ENCODE measurements at regions not wholly inside any gene's neighbourhood (a gene's known extent, or its start where the extent isn't known, plus 50 kb on each side); places are given as distances from the start of the nearest gene placed in this dataset.

GRCh38 chr4:18390655-18391353 is 369.2 kb upstream of the LCORL start:
- no peaks in the 10 kb centered on the region for H4K20me1 ChIP-seq (ENCODE audit: insufficient read depth)
- no peak overlapping the region for H3K27ac ChIP-seq (ENCODE audit: low read depth in 2 of 2, low read length in 1 of 2)
- no peaks in the 10 kb centered on the region for H3K4me1 ChIP-seq (ENCODE audit: control insufficient read depth in 1 of 2, insufficient read depth in 2 of 2, low read depth in 1 of 2, low read length in 1 of 2)
- no peaks in the 10 kb centered on the region for H3K36me3 ChIP-seq (replicated peaks in 1 of 2; ENCODE audit: control insufficient read depth in 1 of 2, insufficient read depth in 2 of 2, low read length in 1 of 2)
- H3K4me2 ChIP-seq: no peak overlapping the region
- H3K9me2 ChIP-seq: no peaks in the 10 kb centered on the region
- no peaks in the 10 kb centered on the region; the same call in 1 of the 2 replicates for H3K9me3 ChIP-seq
- H3K4me3 ChIP-seq (ENCODE audit: low read depth in 2 of 2, low read length in 1 of 2): no peak overlapping the region
- ChIA-PET POLR2A (no interaction called here), CTCF (no interaction called here)
- no peaks in the 10 kb centered on the region for H3F3A ChIP-seq (replicated peaks; ENCODE audit: insufficient read depth)
- no peaks in the 10 kb centered on the region for H3K27me3 ChIP-seq (ENCODE audit: insufficient read depth)
- 23% methylated on average over 4 of the region's 4 CpGs for WGBS (ENCODE audit: low lambda C conversion rate)
- DNase-seq: no peak
- H3K79me2 ChIP-seq (ENCODE audit: insufficient read depth): no peaks in the 10 kb centered on the region
- H2AFZ ChIP-seq (ENCODE audit: low read depth): no peak overlapping the region
- no peak overlapping the region for H3K9ac ChIP-seq
- TF ChIP-seq GATA2 (CRISPR knock-in tag; IDR thresholded peaks at IDR 0.05): no peak
- TF ChIP-seq TCF12 (IDR thresholded peaks at IDR 0.05): no peak
- no peak for TF ChIP-seq POLR2AphosphoS5 (IDR thresholded peaks at IDR 0.05; ENCODE audit: low read depth, low read length)
- no peak for TF ChIP-seq TAF1 (IDR thresholded peaks at IDR 0.05; ENCODE audit: borderline replicate concordance, low read depth, low read length)
- TF ChIP-seq NFIC (IDR thresholded peaks at IDR 0.05; ENCODE audit: borderline replicate concordance): no peak
- TF ChIP-seq FOXM1 (IDR thresholded peaks at IDR 0.05; ENCODE audit: low read depth): no peak
- no peak for TF ChIP-seq YY1 (IDR thresholded peaks at IDR 0.05; ENCODE audit: low read depth)
- TF ChIP-seq JUND (IDR thresholded peaks at IDR 0.05): no peak
- no peak for TF ChIP-seq FOXJ3 (CRISPR knock-in tag; IDR thresholded peaks at IDR 0.05)
- TF ChIP-seq EP300 (IDR thresholded peaks at IDR 0.05; ENCODE audit: borderline replicate concordance in 1 of 2, low read depth in 1 of 2, low read length in 1 of 2): no peak
- TF ChIP-seq RCOR1 (IDR thresholded peaks at IDR 0.05; ENCODE audit: low read length): no peak
- TF ChIP-seq RAD21 (IDR thresholded peaks at IDR 0.05; ENCODE audit: low read length): no peak
- no peak for TF ChIP-seq GABPA (IDR thresholded peaks at IDR 0.05; ENCODE audit: low read depth)
- TF ChIP-seq ELF1 (IDR thresholded peaks at IDR 0.05): no peak
- no peak for TF ChIP-seq USF1 (IDR thresholded peaks at IDR 0.05; ENCODE audit: borderline replicate concordance, low read depth)
- TF ChIP-seq CHD2 (IDR thresholded peaks at IDR 0.05; ENCODE audit: low read length, partially characterized antibody): no peak
- TF ChIP-seq FOSL2 (IDR thresholded peaks at IDR 0.05; ENCODE audit: borderline replicate concordance, low read depth): no peak
- no peak for TF ChIP-seq MAX (IDR thresholded peaks at IDR 0.05; ENCODE audit: low read depth)
- TF ChIP-seq RFX5 (IDR thresholded peaks at IDR 0.05; ENCODE audit: low read length): no peak
- TF ChIP-seq RXRA (IDR thresholded peaks at IDR 0.05; ENCODE audit: borderline replicate concordance, low read depth): no peak

- Histone ChIP-seq H3K9me3 (no peaks in the 10 kb centered on the region; the same call in 1 of the 2 replicates), H3K9me2 (no peaks in the 10 kb centered on the region), H3K9ac (no peak overlapping the region), H3K36me3 (replicated peaks in 1 of 2; ENCODE audit: control insufficient read depth in 1 of 2, insufficient read depth in 2 of 2, low read length in 1 of 2) (no peaks in the 10 kb centered on the region), H3K79me2 (ENCODE audit: insufficient read depth) (no peaks in the 10 kb centered on the region), H3K27ac (ENCODE audit: low read depth in 2 of 2, low read length in 1 of 2) (no peak overlapping the region), H3K27me3 (ENCODE audit: insufficient read depth) (no peaks in the 10 kb centered on the region), H3K4me2 (no peak overlapping the region), H3F3A (replicated peaks; ENCODE audit: insufficient read depth) (no peaks in the 10 kb centered on the region), H3K4me1 (ENCODE audit: control insufficient read depth in 1 of 2, insufficient read depth in 2 of 2, low read depth in 1 of 2, low read length in 1 of 2) (no peaks in the 10 kb centered on the region), H2AFZ (ENCODE audit: low read depth) (no peak overlapping the region), H3K4me3 (ENCODE audit: low read depth in 2 of 2, low read length in 1 of 2) (no peak overlapping the region), H4K20me1 (ENCODE audit: insufficient read depth) (no peaks in the 10 kb centered on the region)
- WGBS (ENCODE audit: low lambda C conversion rate): 4% methylated on average over 2 of the region's 2 CpGs
- CTCF ChIA-PET: interaction anchor here (1.0 kb wide), 1 partner anchor 9 kb away, joined by 3 read pairs; no protein-coding TSS in a partner anchor
- DNase-seq: no peak
- TF ChIP-seq IRF3 (IDR thresholded peaks at IDR 0.05; ENCODE audit: low read depth, low read length) (no peak), POLR2AphosphoS5 (IDR thresholded peaks at IDR 0.05; ENCODE audit: low read depth, low read length) (no peak), USF2 (IDR thresholded peaks at IDR 0.05; ENCODE audit: borderline replicate concordance, low read depth, low read length) (no peak)
- POLR2A ChIA-PET: no interaction called here
Observed at GRCh38 chr4:18389115-18389514, 367.6 kb upstream of the LCORL start.

All from SK-N-SH (cell line).